Kidney tubule cell (primary cell): ENCODE measurements at regions not wholly inside any gene's neighbourhood (a gene's known extent, or its start where the extent isn't known, plus 50 kb on each side); places are given as distances from the start of the nearest gene placed in this dataset.
A peak's percentile ranks its signal among the peaks of the same experiment; 100 is the strongest.

ENCODE experiments used
- DNase-seq: peaks from one replicate; pipeline ENCODE4 v3.0.0-alpha.2; 2018; ENCODE audit warnings: low spot score

GRCh38 chr1:228976316-228976715 lies 241.0 kb downstream of the RHOU start:
- no peak for DNase-seq

DNA sequence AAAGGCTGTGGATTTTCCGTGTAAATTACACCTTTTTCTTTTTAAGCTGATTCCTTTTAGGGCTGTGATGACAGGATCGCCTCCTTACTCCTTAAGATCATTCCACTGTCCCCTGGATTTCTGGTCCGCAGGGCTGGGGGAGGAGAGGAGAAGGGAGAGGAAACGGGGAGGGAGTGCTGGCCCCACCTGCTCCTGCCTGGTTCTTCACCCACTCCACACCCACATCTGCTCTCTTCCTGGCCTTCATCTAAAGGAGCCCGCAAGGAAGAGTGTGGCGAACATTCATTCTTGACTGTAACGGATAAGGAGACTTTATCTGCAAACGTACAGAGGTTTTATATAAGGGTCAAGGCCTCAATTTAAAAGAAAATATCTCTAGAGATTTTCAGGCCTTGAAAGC lies 242.0 kb downstream of the RHOU start:
- DNase-seq: no peak

DNA sequence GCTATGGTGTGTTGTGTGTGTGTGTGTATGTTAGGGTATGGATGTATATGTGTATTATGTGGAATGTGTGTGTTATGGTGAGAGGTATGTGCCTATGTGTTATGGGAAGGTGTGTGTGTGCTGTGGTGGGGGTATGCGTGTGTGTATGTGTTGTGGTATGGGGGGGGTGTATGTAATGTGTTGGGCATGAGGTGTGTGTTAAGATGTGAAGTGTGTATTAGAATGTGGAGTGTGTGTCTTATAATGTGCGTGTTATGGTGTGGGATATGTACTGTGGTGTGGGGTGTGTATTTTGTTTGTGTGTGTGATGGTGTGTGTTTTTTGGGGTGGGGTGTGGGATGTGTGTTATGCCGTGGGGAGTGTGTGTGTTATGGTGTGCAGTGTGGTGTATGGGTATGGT lies 242.5 kb downstream of the RHOU start:
- DNase-seq: no peak

DNA sequence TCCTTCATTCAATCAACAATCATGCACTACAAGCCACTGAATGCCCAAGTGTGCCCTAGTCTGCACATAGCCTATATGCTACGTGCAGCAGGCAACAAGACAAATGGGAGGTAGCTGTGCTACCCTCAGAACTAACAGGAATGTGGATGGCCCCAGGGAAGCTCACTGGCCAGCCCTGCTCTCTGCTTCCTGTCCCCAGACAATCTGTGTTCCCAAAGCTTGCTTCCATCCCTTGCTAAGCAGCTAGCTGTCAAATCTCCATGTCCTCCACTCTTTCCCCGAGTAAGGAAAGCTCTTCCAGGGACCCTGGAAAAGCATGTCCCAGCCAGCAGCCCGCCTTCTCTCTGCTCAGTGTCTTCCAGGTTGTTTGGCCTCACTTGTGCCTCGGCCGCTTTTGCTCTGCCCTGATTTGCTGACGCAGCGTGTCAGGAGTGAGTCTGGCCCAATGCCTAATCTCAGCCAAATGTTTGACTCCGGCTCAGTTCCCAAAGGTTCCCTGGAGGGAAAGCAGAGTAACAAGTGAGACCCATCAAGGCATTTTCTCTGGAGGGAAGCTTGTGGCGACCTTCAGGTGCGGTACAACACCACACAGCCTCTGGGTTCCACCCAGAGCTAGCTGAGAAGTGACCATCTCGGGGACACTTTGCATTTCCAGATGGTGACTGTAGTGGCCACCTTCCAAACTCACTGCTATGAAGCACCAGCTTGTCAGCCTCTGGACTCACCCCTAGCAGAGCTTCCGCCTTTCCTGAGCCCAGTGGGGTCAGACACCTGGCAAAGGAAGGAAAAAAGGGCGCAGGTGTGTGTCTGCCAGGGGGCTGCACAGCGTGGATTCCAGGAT lies 243.4 kb downstream of the RHOU start:
- DNase-seq: no peak

DNA sequence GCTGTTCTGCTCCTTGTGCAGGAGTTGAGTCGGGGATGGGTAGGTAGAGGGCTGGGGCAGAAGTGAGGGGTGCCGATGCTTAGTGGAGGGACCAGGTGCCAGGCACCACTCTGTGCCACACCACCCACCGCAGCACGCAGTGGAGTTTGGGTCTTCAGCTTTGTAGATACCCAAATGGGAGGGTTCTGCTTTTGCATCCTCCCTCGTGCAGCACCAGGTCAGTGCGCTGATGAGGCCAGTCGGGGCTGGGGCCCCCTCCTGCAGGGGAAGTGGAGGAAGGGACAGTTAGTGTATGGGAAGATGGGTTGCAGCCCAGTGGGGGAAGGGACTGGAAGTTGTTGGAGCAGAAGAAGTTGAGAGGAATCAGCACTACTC lies 244.0 kb downstream of the RHOU start:
- DNase-seq: no peak

GRCh38 chr1:228979774-228980173 lies 244.5 kb downstream of the RHOU start:
- no peak for DNase-seq

- no peak for DNase-seq
These were observed 245.1 kb downstream of the RHOU start for GRCh38 chr1:228980232-228980937.

DNA sequence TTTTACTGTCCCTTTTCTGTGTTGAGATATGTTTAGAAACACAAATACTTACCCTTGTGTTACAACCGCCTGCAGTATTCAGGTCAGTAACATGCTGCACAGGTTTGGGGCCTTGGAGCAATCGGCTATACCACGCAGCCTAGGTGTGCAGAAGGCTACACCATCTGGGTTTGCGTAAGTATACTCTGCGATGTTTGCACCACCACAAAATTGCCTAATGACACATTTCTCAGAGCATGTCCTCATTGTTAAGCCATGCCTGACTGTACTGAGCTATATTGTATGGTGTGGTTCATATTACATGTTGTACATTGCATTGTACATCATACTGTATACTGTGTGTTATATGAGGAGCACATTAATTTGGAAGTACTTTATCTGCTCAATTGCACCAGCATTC lies 247.4 kb downstream of the RHOU start:
- no peak for DNase-seq

DNA sequence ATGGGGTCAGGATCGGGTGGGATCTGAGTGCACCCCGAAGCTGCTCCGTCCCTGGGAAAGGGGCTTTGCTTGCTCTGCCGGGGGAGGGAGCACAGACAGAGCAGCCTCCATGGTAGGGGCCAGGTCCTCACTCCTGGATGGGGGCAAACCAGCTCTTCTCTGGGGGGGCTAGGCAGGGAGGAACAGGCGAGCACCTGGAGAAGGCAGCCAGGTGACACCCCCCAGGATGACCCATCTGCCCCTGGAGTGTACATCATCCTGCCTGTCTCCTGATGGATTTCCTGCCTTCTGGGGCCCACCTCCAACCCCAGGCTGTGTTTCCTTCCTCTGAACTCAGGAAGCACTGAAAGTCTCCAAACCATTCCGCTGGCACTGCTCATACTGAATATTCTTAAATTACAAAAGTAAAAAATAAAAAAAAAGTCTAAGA lies 248.0 kb downstream of the RHOU start:
- no peak for DNase-seq

- no peak for DNase-seq
These were observed 248.4 kb downstream of the RHOU start for GRCh38 chr1:228983661-228984060.

- DNase-seq: no peak
These were observed 248.8 kb downstream of the RHOU start for GRCh38 chr1:228984107-228984506.

- no peak for DNase-seq
These were observed 249.7 kb downstream of the RHOU start for GRCh38 chr1:228984646-228985631.

DNA sequence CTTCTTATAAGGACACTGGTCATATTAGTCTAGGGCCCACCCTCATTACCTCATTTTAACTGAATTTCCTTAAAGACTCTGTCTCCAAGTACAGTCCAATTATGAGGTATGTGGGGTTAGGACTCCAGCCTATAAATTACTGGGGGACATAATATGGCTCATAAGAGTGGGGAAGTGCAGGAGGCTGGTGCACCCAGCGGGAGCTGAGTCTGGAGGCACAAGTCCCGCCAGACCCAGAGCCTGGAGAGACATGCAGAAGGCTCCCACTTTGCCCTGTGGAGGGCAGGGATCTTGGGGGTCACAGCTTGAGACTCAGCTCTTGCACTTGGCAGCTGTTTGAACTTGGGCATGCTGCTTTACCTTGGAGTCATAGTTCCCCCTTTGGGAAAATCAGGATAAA lies 250.4 kb downstream of the RHOU start:
- DNase-seq: no peak

GRCh38 chr1:228986093-228986904 lies 251.0 kb downstream of the RHOU start:
- DNase-seq: no peak

GRCh38 chr1:228987286-228987685 lies 252.0 kb downstream of the RHOU start:
- no peak for DNase-seq

- no peak for DNase-seq
These were observed 252.6 kb downstream of the RHOU start for GRCh38 chr1:228987736-228988506.

DNA sequence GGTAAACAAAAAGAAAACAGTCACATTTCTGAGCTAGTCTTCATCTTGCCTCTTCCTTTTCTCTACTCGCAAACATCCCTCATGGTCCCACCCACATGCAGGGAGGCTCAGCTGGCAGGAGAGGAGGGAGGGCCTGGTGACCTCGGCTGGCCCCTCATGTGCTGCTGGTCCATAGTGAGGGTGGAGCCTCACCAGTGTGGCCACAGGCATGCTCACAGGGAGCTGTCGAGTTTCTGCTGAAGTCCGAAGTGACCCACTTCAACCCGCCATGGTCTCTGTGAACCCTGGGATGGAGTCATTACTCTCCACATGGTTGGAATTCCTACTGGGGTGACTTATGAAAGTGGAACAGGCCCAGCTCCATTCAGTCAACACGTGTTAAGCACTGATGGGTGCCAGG lies 253.4 kb downstream of the RHOU start:
- DNase-seq: no peak

DNA sequence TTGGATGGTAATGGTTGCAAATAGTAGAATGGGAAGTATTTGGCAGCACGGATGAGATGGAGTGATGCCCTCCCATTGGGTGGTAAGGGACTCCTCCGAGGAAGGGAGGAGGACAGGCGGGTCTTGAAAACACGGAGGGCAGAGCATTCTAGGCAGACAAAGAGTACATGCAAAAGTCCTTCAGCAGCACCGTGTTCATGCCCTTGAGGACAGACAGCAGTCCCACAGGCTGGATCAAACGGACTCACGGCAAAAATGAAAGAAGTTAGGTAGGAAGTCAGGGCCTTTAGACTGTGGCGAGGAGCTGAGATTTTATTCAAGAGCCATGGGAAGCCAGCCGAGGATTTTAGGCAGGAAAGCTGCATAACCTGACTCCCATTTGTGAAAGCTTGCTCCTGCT lies 253.9 kb downstream of the RHOU start:
- DNase-seq: no peak

GRCh38 chr1:228989676-228989991 lies 254.4 kb downstream of the RHOU start:
- DNase-seq: no peak

GRCh38 chr1:228989992-228990827 lies 254.9 kb downstream of the RHOU start:
- peak; percentile 40 for DNase-seq
